Thyroid gland (tissue), 4 donors: ENCODE measurements at regions not wholly inside any gene's neighbourhood (a gene's known extent, or its start where the extent isn't known, plus 50 kb on each side); places are given as distances from the start of the nearest gene placed in this dataset.

Source experiments
- DNase-seq, 2 donors: peaks; one replicate each; pipeline ENCODE4 v3.0.0-alpha.2; 2019
- H3K27ac ChIP-seq, 3 donors: fragments of 200-600 bp; sonication (generic); 1 replicate in 2 of 3; 2 replicates in 1 of 3; pipeline ENCODE4 v1.5.1; 2016 to 2019; ENCODE audit warnings: mild to moderate bottlenecking in 1 of 3, moderate library complexity in 1 of 3
- H3K27me3 ChIP-seq: fragments of 200-600 bp; sonication (generic); one replicate; pipeline ENCODE4 v1.5.1; 2019
- H3K36me3 ChIP-seq, 2 donors: fragments of 200-600 bp; sonication (generic); one replicate each; pipeline ENCODE4 v1.5.1; 2016 to 2019
- H3K4me1 ChIP-seq, 2 donors: fragments of 200-600 bp; sonication (generic); one replicate each; pipeline ENCODE4 v1.5.1; 2017 to 2019
- H3K4me3 ChIP-seq, 3 donors: fragments of 200-600 bp; sonication (generic); replicated peaks in 1 of 3; 1 replicate in 2 of 3; 2 replicates in 1 of 3; pipeline ENCODE4 v1.5.1; 2016; ENCODE audit warnings: mild to moderate bottlenecking in 1 of 3
- H3K9me3 ChIP-seq: fragments of 200-600 bp; sonication (generic); one replicate; pipeline ENCODE4 v1.5.1; 2017
- POLR2A ChIP-seq, 2 donors: fragments of 450-650 bp; IDR thresholded peaks; one replicate each; pipeline ENCODE4 v1.6.1; 2017; ENCODE audit warnings: antibody characterized with exemption in 2 of 2, mild to moderate bottlenecking in 2 of 2, moderate library complexity in 1 of 2
- WGBS, 2 donors: methylation state at CpG; one replicate each; pipeline ENCODE4 v1.1.5; 2017; 5-methylcytosine and 5-hydroxymethylcytosine counted together
- intact Hi-C: fragments of 100-400 bp; cut with DNase I; formaldehyde crosslinking; loops from one replicate; pipeline ENCODE4 v1.15.1; 2023
- TF ChIP-seq, protein P1 (sequence below), 6 experiments: fragments of 200-600 bp in 3 of 6; fragments of 450-650 bp in 3 of 6; sonication (generic) in 3 of 6; IDR thresholded peaks; one replicate each; pipeline ENCODE4 v1.5.1; 2016 to 2019; ENCODE audit warnings: antibody characterized with exemption in 6 of 6, mild to moderate bottlenecking in 2 of 6, inconsistent platforms in 1 of 6, moderate library complexity in 1 of 6

GRCh38 chr22:48652796-48653195, 1174.9 kb downstream of the BRD1 start:
- H3K27ac ChIP-seq = no peak overlapping the region
- no peaks in the 10 kb centered on the region for H3K27me3 ChIP-seq

DNA sequence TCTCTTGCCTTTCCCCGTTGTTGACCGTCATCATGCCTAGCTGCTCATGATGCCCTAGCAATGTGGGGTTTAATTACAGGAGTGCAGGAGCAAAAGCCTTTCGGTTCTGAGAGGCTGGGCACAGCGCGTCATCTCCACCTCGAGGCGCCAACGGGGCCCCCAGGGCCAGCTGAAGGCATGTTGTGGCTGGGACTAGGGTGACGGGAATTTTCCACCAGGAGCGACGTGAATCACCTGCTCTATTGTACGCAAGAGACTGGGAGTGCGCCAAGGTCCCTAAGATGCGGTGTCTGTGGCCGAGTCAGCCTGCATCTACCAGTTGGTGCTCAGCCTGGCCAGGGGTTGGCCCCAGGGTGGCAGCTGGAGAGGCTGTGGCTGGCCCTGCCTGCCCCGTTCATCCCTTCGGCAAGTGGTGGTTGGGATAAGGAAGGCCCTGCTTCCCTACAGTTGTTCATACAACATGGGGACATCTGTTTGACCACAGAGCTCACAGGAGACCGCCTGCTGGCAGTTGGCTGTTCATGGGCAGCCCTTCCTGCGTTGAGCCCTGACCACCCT, 1175.6 kb downstream of the BRD1 start:
- H3K4me3 ChIP-seq = no peak overlapping the region
- no peaks in the 10 kb centered on the region for H3K4me1 ChIP-seq
- H3K9me3 ChIP-seq = no peaks in the 10 kb centered on the region
- TF ChIP-seq, protein P1, sequence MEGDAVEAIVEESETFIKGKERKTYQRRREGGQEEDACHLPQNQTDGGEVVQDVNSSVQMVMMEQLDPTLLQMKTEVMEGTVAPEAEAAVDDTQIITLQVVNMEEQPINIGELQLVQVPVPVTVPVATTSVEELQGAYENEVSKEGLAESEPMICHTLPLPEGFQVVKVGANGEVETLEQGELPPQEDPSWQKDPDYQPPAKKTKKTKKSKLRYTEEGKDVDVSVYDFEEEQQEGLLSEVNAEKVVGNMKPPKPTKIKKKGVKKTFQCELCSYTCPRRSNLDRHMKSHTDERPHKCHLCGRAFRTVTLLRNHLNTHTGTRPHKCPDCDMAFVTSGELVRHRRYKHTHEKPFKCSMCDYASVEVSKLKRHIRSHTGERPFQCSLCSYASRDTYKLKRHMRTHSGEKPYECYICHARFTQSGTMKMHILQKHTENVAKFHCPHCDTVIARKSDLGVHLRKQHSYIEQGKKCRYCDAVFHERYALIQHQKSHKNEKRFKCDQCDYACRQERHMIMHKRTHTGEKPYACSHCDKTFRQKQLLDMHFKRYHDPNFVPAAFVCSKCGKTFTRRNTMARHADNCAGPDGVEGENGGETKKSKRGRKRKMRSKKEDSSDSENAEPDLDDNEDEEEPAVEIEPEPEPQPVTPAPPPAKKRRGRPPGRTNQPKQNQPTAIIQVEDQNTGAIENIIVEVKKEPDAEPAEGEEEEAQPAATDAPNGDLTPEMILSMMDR (IDR thresholded peaks at IDR 0.05) = no peak
- TF ChIP-seq POLR2A (IDR thresholded peaks at IDR 0.05) = no peak
- DNase-seq = no peak
- H3K36me3 ChIP-seq = no peaks in the 10 kb centered on the region
- no peaks in the 10 kb centered on the region for H3K27me3 ChIP-seq
- H3K27ac ChIP-seq = no peak overlapping the region
- 89 to 90% methylated on average over 10 to 18 of the region's 19 CpGs for WGBS, 2 donors
- intact Hi-C loops = no loop called here

More at GRCh38 chr22:48652796-48653195, 1174.9 kb downstream of the BRD1 start:
- no peaks in the 10 kb centered on the region for H3K4me1 ChIP-seq
- H3K9me3 ChIP-seq = no peaks in the 10 kb centered on the region
- intact Hi-C loops = no loop called here
- no peak overlapping the region for H3K4me3 ChIP-seq
- no peaks in the 10 kb centered on the region for H3K36me3 ChIP-seq
- 85 to 90% methylated on average over 8 to 15 of the region's 16 CpGs for WGBS, 2 donors
- DNase-seq = no peak
- TF ChIP-seq, protein P1 (IDR thresholded peaks at IDR 0.05) = no peak
- no peak for TF ChIP-seq POLR2A (IDR thresholded peaks at IDR 0.05)

- Histone ChIP-seq H3K4me1 (no peaks in the 10 kb centered on the region), H3K36me3 (no peaks in the 10 kb centered on the region), H3K27ac (no peak overlapping the region), H3K4me3 (no peak overlapping the region), H3K27me3 (no peaks in the 10 kb centered on the region), H3K9me3 (no peaks in the 10 kb centered on the region)
- intact Hi-C loops = no loop called here
- WGBS, 2 donors = 77 to 90% methylated on average over 24 to 26 of the region's 26 CpGs
- DNase-seq = no peak
- TF ChIP-seq, protein P1 (IDR thresholded peaks at IDR 0.05) = no peak
- TF ChIP-seq POLR2A (IDR thresholded peaks at IDR 0.05) = no peak
These were observed 1176.4 kb downstream of the BRD1 start for GRCh38 chr22:48651036-48651890.

DNA sequence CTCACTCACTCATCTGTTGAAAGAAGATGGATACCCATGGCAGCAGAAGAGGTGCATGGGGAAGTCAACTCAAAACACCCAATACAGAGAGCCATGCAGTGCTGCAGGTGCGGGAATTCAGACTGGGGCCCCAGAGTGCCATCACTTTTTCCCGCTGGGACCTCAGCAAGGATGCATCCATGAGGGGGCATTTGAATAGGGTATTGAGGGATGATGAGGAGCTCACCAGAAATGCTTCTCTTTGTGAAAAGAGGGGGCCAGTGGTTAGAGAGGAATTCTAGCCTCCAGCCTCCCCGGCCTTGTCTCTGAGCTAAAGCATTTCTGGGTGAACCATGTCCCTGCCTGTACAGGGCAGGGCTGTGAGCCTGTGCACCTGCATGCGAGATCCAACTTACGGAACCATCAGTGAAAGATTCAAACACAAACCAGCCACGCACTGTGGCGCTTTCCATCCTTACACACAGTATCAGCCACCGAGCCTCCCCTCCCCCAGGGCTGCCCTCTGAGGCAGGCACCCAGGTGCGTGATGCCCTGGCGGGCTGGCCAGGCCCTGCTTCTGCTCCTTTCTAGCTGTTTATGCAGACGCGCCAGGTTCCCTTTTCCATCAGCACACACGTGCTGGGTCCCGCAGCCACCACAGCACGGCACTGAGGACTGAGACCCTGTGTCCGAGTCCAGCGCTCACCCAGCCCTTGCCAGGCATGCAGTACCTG, 1177.2 kb downstream of the BRD1 start:
- H3K4me3 ChIP-seq = no peak overlapping the region
- DNase-seq = no peak
- intact Hi-C loops = no loop called here
- H3K27me3 ChIP-seq = no peaks in the 10 kb centered on the region
- TF ChIP-seq POLR2A (IDR thresholded peaks at IDR 0.05) = no peak
- TF ChIP-seq, protein P1 (IDR thresholded peaks at IDR 0.05) = no peak
- H3K9me3 ChIP-seq = no peaks in the 10 kb centered on the region
- H3K4me1 ChIP-seq = no peaks in the 10 kb centered on the region
- WGBS, 2 donors = 90 to 97% methylated on average over 12 to 17 of the region's 17 CpGs
- H3K27ac ChIP-seq = no peak overlapping the region
- H3K36me3 ChIP-seq = no peaks in the 10 kb centered on the region
